Activated B cell treated with CpG ODN at 0.5 μM for 24 hours (primary cell): ENCODE measurements at regions not wholly inside any gene's neighbourhood (a gene's known extent, or its start where the extent isn't known, plus 50 kb on each side); places are given as distances from the start of the nearest gene placed in this dataset.
"Not testable (repeated sequence)": the region's sequence is repeated elsewhere in the genome, so short reads cannot be mapped to it uniquely, and the experiment has no call there.

Experiments
- ATAC-seq: fragments of 200-7000 bp; cut with Tn5 transposase; one replicate; pipeline ENCODE4 v1.10.0; 2021; ENCODE audit warnings: low read depth, mild to moderate bottlenecking, moderate library complexity
- CTCF ChIA-PET: fragments of 350-600 bp; sonication (Branson Sonifier 250); formaldehyde crosslinking; loops from one replicate; lab custom pipeline; 2021; ENCODE audit warnings: antibody characterized with exemption; lab: Charles Lee
- POLR2A ChIA-PET: fragments of 350-600 bp; sonication (Branson Sonifier 250); formaldehyde crosslinking; loops from one replicate; lab custom pipeline; 2021; ENCODE audit warnings: antibody characterized with exemption; lab: Charles Lee
- DNase-seq: peaks from one replicate; pipeline ENCODE4 v3.0.0; 2022
- H3K27ac Mint-ChIP-seq: one replicate; pipeline ENCODE4 v1.8.0; 2020; ENCODE audit warnings: mixed read lengths
- H3K27me3 Mint-ChIP-seq: one replicate; pipeline ENCODE4 v1.8.0; 2021; ENCODE audit warnings: mixed read lengths
- H3K36me3 Mint-ChIP-seq: one replicate; pipeline ENCODE4 v1.8.0; 2021; ENCODE audit warnings: low read depth, mixed read lengths
- H3K4me1 Mint-ChIP-seq: one replicate; pipeline ENCODE4 v1.8.0; 2021; ENCODE audit warnings: mixed read lengths
- H3K4me3 Mint-ChIP-seq: one replicate; pipeline ENCODE4 v1.8.0; 2020; ENCODE audit warnings: mild to moderate bottlenecking, mixed read lengths
- H3K9me3 Mint-ChIP-seq: one replicate; pipeline ENCODE4 v1.8.0; 2020; ENCODE audit warnings: mixed read lengths
- intact Hi-C: fragments of 100-400 bp; cut with micrococcal nuclease; formaldehyde crosslinking; loops from one replicate; pipeline ENCODE4 v1.15.1; 2024
- TF ChIP-seq, protein P1 (sequence below): fragments of 200-600 bp; IDR thresholded peaks from one replicate; pipeline ENCODE4 v1.8.0; 2022; ENCODE audit warnings: antibody characterized with exemption, mild to moderate bottlenecking

GRCh38 chr2:166700079-166700478 lies 188.2 kb upstream of the XIRP2 start:
- Mint-ChIP-seq H3K4me1 (no peaks in the 10 kb centered on the region), H3K27me3 (no peaks in the 10 kb centered on the region), H3K9me3 (no peaks in the 10 kb centered on the region), H3K27ac (no peak overlapping the region), H3K36me3 (no peaks in the 10 kb centered on the region), H3K4me3 (no peak overlapping the region)
- ChIA-PET POLR2A (no interaction called here), CTCF (no interaction called here)
- DNase-seq: no peak
- TF ChIP-seq, protein P1, sequence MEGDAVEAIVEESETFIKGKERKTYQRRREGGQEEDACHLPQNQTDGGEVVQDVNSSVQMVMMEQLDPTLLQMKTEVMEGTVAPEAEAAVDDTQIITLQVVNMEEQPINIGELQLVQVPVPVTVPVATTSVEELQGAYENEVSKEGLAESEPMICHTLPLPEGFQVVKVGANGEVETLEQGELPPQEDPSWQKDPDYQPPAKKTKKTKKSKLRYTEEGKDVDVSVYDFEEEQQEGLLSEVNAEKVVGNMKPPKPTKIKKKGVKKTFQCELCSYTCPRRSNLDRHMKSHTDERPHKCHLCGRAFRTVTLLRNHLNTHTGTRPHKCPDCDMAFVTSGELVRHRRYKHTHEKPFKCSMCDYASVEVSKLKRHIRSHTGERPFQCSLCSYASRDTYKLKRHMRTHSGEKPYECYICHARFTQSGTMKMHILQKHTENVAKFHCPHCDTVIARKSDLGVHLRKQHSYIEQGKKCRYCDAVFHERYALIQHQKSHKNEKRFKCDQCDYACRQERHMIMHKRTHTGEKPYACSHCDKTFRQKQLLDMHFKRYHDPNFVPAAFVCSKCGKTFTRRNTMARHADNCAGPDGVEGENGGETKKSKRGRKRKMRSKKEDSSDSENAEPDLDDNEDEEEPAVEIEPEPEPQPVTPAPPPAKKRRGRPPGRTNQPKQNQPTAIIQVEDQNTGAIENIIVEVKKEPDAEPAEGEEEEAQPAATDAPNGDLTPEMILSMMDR: no peak
- no peak for ATAC-seq
- intact Hi-C loops: no loop called here

- POLR2A ChIA-PET: no interaction called here
- TF ChIP-seq, protein P1: no peak
- no peak for ATAC-seq
- DNase-seq: no peak
- no peaks in the 10 kb centered on the region for H3K27me3 Mint-ChIP-seq
- no peaks in the 10 kb centered on the region for H3K4me1 Mint-ChIP-seq
- no peak overlapping the region for H3K27ac Mint-ChIP-seq
- intact Hi-C loops: loop anchor here (10.0 kb wide), 1 partner anchor 180 kb away; no protein-coding TSS in a partner anchor
- H3K9me3 Mint-ChIP-seq: peaks cover 7% of the 10 kb centered on the region
- no peaks in the 10 kb centered on the region for H3K36me3 Mint-ChIP-seq
- H3K4me3 Mint-ChIP-seq: no peak overlapping the region
- CTCF ChIA-PET: no interaction called here
These were observed 193.1 kb upstream of the XIRP2 start for GRCh38 chr2:166695154-166695553.

DNA sequence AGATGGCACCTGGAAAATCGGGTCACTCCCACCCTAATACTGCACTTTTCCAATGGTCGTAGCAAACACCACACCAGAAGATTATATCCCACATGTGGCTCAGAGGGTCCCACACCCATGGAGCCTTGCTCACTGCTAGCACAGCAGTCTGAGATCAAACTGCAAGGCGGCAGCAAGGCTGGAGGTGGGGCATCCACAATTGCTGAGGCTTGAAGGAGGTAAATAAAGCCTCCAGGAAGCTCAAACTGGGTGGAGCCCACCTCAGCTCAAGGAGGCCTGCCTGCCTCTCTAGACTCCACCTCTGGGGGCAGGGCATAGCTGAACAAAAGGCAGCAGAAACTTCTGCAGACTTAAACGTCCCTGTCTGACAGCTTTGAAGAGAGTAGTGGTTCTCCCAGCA lies 192.0 kb upstream of the SCN7A start:
- H3K36me3 Mint-ChIP-seq, intact Hi-C loops, CTCF ChIA-PET, H3K4me1 Mint-ChIP-seq, H3K4me3 Mint-ChIP-seq, POLR2A ChIA-PET, H3K27me3 Mint-ChIP-seq, ATAC-seq, H3K27ac Mint-ChIP-seq, DNase-seq, H3K9me3 Mint-ChIP-seq: not testable (repeated sequence)

DNA sequence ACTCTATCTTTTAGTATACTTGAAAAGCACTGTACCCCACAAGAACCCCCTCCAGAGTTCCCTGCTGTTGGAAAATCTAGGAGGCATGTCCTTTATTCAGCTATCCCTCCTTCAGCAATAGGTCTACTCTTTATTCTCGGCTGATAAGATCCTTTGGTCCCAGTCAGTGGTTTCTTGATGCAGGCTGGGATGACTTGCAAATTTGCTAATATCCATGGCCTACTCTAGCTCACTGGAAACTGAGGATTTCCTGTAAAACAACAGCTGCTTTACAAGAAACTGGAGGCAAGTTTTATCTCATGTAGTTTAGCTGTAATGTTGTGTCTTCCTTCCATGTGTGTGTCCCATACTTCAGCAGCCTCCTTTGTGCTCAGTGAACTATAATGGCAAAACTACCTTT lies 183.9 kb upstream of the SCN7A start:
- CTCF ChIA-PET: no interaction called here
- Mint-ChIP-seq H3K4me1 (no peaks in the 10 kb centered on the region), H3K9me3 (no peaks in the 10 kb centered on the region), H3K27ac (no peak overlapping the region), H3K4me3 (no peak overlapping the region), H3K36me3 (no peaks in the 10 kb centered on the region), H3K27me3 (no peaks in the 10 kb centered on the region)
- POLR2A ChIA-PET: no interaction called here
- no peak for DNase-seq
- TF ChIP-seq, protein P1: no peak
- intact Hi-C loops: no loop called here
- ATAC-seq: no peak

DNA sequence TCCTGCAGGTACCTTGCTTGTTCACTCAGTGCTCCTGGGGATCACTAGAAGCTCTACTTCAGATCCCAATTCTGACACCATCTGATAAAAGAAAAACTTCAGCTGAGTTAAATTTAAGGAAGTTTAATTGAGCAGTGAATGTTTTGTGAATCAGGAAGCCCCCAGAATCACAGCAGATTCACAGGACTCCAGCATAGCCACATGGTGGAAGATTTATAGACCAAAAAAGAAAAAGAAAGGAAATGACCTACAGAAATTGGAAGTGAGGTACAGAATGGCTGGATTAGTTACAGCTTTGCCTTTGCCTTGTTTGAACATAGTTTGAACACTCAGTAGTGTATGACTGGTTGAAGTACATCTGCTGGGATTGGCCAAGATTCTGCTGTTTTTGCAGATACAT lies 182.7 kb upstream of the SCN7A start:
- intact Hi-C loops: no loop called here
- H3K9me3 Mint-ChIP-seq: no peaks in the 10 kb centered on the region
- ChIA-PET POLR2A (no interaction called here), CTCF (no interaction called here)
- H3K27ac Mint-ChIP-seq: no peak overlapping the region
- no peaks in the 10 kb centered on the region for H3K4me1 Mint-ChIP-seq
- ATAC-seq (no peak), DNase-seq (no peak)
- no peaks in the 10 kb centered on the region for H3K27me3 Mint-ChIP-seq
- H3K4me3 Mint-ChIP-seq: no peak overlapping the region
- no peaks in the 10 kb centered on the region for H3K36me3 Mint-ChIP-seq
- TF ChIP-seq, protein P1: no peak

GRCh38 chr2:166675553-166675952 lies 181.5 kb upstream of the SCN7A start:
- intact Hi-C loops: no loop called here

More at GRCh38 chr2:166675553-166675952, 181.5 kb upstream of the SCN7A start:
- CTCF ChIA-PET: no interaction called here
- ATAC-seq: no peak
- TF ChIP-seq, protein P1: no peak
- H3K27ac Mint-ChIP-seq: no peak overlapping the region
- no peak overlapping the region for H3K4me3 Mint-ChIP-seq
- DNase-seq: no peak
- H3K4me1 Mint-ChIP-seq: no peaks in the 10 kb centered on the region
- no peaks in the 10 kb centered on the region for H3K9me3 Mint-ChIP-seq
- no peaks in the 10 kb centered on the region for H3K27me3 Mint-ChIP-seq
- POLR2A ChIA-PET: no interaction called here
- H3K36me3 Mint-ChIP-seq: no peaks in the 10 kb centered on the region
